HG03432 (cell line): ENCODE measurements at regions not wholly inside any gene's neighbourhood (a gene's known extent, or its start where the extent isn't known, plus 50 kb on each side); places are given as distances from the start of the nearest gene placed in this dataset.

Experiments
- ATAC-seq: cut with Tn5 transposase; IDR thresholded peaks from one replicate; pipeline ENCODE4 v1.9.1; 2021; ENCODE audit warnings: mild to moderate bottlenecking, moderate library complexity; ENCODE audit not compliant: unreplicated experiment

DNA sequence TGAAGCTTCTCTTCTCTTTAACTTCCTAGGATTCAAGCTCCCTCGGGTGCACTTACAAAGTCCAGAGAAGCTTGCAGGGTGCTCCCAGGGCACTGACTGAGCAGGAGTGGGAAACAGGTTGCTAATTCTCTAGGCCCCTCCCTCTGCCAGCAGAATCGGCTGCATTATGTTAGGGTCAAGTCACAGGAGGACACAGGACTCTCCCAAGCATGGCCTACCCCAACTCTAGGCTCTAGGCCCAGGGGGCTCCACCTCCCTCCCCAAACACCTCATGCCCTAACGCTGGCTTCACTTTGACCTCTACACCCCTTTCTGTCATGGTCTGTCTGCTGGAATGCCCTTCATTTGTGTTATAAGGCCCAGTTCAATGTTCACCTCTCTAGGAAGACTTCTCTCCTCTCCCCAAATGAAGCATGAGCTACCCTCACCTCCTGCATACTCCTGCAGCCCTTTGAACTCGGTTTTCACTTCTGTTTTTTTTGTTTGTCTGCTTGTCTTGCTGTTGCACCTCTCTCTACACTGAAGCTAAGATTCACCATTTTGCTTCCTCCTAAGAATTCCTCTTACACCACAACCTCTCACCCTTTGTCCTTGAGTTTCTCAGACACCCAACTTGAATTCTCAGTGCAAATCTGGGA is 521.8 kb upstream of the ID2 start:
- no peak for ATAC-seq

DNA sequence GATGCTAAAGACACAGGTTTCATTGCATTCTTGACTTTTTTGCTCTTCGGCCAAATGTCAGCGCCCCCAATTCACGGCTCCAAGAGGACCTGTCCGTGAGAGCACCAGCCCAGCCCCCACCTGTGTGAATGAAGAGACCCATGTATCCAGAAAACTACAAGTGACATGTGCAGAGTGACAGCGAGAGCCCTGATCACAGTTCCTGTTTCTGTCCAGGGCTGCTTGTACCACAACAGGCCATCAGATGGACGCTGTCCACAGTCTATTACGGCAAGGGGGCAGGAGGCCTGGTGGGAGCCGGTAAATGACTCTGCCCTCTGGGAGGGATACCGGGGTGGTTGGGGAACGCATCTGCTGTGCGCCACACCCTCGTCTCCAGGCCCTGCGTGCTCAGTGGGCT is 520.9 kb upstream of the ID2 start:
- ATAC-seq: no peak

DNA sequence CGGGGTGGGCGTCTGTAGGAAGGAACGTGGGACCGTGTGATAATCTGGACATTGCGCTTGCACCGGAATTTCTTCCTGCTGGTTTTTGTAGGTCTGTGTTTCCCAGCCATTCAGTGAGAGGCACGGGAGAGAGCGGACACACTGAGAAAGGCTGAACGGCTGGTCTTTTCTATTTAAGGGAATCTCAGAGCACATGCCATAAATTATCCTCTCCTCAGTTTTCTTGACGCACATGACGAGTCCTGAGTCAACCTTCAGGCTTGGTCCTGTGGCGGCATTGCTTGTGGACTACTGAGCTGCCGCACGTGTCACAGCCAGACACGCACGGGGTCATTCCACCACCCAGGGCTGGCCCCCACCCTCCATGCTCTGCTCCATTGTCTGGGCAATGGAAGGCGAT is 519.3 kb upstream of the ID2 start:
- no peak for ATAC-seq

DNA sequence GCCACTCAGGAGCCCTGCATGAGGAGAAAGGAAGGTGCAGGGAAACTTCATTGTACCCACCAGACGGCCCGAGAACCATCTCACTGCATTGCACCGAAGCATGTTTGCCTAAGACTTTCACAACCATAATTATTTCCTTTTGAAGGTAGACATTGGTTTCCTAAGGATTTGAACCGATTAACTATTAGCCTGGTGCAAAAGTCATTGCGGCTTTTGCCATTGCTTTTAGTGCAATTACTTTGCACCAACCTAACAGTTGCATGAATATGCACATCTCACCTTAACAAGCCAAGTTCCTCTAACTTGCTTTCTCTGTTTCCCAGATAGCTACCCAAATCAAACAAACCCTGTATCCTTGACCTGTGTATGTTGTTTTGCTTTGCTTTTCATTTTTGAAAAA is 516.3 kb upstream of the ID2 start:
- no peak for ATAC-seq

DNA sequence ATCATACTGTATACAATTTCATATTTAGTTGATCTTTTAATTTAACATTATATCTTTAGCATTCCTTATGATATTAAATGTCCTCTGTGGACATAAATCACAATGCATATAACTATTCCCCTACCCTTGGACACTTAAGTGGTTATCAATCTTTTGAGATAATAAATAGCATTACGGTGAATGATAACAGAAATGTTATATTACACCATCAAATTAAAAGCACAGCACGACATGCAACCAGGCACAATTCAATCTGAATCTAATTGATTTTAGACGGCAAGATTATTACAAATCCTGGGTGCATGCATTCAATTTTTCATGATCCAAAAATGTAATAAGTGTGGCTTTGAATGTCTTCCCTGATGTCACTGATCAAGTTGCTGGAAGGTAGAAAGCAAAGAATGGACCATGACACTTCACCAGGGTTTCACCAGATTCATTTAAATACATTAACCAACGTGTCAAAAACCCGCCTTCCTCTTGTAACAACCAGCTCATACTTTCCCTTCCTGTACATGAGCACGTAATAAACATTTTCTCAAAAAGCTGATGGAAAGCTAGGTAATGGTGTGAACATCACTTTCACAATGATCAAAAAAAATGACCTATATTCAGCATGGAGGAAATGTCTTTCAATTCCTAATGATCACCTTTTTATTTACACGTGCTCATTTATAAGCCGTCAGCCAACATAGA is 513.7 kb upstream of the ID2 start:
- ATAC-seq: no peak

DNA sequence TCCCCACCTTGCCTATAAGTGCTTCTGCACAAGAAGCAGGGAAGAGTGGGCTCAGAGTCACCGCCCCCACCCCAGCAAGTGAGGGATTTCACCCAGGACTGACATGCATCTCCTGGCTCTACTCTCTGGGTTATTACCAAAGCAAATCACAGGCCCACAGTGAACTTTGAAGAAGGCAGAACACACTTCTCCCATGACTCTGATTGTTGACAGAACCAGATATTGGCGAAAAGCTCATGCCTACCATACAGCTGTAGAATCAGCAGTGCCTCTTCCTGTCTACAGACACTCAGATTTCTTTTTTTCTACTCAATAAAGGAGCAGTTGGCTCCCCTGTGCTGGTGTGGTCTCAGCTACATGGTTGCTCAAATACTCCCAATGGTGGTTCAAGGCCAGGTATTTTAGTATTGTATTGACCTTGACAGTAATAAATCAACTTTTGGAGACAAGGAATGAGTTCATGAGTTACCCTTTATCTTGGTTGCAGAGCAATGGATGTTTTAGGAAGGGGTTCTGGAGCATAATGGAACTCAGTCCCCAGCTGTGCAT is 512.9 kb upstream of the ID2 start:
- ATAC-seq: no peak

DNA sequence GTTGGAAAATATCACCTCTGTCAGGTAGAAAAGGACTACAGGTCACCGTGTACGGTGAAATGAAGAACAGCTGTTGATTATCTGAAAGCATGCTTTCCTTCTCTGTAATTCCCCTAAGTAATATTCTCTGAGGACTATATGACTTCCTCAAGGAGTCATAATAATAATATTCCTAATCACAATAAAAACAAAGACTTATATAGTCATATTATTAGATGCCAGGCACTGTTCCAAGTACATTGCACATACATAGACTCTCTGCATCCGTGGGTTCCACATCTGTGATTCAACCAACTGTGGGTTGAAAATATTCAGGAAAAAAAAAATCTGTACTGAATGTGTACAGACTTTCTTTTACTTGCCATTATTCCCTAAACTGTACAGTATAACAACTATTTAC is 512.4 kb upstream of the ID2 start:
- ATAC-seq: no peak

DNA sequence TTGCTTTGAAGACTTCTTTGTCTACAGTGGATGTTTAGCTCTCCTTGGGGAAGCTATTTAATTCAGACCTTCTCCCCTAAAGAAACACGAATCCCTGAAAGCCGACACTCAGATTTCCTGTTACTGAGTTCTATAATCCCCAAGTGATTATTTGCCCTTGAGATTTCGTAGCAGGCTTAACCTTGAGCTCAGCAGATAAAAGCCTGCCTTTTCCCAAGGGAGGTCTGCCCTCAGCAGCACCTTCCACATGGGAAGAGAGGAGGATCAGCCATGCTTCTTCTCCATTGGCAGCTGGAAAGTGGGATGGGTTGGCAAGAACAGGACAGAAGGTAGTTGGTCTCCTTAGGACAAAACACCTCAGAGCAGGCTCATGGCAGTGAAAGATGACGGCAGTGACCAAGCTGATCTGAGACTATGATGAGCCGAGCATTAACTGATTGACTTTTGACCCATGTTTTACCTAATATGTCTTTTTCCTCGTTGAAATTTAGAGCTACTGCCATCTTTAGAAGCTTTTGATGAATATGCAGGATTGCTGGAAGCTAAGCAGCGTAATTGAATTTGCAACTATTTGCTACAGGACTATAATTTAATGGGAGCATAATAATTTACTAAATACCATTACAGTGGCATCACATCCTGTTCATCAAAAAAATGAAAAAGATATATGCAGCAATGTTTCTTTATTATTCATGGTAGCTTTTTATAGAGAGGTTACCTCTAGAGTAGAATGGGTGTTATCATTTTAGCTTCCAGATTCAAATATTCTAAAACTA is 511.1 kb upstream of the ID2 start:
- no peak for ATAC-seq

DNA sequence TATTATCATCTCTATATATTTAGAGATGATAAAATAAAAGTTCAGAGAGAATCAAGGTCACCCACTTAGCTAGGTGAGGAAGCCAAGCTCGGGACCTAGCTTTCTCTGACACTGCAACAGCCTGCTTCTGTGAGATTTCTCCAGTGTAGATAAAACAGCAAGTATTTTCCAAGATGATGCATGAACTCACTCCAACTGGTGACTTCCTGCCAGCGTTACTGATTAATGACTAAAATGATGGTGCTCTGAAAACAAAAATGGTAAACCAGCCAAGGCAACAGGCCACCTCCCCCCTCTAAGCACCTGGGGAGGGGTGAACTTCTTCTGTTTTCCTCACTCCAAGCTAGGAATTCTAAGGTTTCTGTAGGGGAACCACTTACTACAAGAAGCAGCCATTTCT is 510.2 kb upstream of the ID2 start:
- no peak for ATAC-seq

DNA sequence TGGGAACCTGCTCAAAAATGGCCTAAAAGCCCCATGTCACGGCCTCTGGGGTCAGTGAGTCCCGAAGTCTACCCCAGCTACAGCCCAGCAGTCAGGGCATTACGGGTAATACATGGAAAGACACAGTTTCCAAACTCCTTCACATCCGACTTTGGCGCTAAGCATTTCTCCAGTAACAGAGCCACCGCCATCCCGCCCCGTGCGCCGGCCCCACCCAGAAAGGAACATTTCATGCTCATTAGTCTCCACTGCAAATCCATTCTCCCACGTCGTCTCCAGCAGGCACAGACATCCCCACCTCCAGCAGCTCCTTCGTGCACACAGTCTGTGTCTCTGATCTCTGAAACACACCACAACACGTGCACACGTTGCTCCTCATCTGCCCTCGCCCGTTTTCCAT is 509.2 kb upstream of the ID2 start:
- ATAC-seq: no peak

DNA sequence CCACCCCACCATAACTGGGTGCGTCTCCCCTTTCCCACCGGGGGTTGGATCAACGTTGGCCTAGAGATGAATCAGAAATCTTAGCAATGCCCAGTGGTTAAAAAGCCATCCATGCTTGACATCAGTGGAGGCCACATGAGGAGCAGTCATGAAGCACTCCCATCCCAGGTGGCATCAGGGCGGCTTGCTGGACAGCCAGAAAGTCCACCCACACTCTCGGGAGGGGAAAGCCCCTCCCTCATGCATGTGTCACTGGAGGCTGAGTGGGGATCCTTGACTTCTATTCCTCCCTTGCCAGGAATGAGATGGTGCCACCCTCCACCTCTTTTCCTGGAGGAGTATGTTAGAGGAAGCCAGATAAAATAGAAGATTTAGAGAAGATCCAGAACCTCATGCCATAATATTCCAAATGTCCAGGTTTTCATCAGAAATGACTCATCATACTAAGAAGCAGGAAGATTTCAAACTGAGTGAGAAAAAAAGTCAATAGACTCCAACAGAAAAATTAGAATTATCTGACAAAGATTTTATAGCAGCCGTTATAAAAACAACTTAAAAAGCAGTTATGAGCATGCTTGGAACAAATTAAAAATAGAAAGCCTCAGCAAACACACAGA is 507.1 kb upstream of the ID2 start:
- ATAC-seq: no peak

DNA sequence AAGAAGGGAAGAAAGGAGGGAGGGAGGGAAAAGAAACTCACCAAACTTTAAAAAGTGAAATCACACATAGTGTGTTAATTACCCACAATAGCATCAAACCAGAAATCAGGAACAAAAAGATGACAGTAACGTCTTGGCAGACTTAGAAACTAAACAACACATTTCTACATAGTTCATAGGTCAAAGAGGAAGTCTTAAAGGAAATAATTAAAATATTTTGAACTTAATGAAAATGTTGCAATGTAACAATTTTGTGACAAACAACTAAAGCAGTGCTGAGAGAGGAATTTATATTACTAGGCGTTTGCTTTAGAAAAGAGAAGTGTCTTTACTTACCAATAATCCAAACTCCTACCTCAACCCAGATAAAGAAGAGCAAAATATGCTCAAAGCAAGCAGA is 505.0 kb upstream of the ID2 start:
- ATAC-seq: no peak

DNA sequence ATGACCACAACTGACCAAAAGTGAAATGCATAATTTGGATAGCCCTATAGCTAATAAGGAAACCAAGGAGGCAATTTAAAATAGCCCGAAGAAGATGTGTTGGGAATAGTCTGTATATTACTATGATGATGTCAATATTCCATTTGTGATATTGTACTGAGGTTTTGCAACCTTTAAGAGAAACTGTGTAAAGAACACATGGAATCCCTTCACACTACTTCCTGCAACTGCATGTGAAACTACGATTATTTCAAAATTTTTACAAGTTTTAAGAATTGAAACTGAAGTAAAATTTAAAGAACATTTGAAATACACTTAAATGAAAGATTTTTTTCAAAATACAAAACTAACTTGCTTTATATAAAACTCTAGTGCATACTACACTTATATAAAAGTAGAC is 504.3 kb upstream of the ID2 start:
- ATAC-seq: no peak

DNA sequence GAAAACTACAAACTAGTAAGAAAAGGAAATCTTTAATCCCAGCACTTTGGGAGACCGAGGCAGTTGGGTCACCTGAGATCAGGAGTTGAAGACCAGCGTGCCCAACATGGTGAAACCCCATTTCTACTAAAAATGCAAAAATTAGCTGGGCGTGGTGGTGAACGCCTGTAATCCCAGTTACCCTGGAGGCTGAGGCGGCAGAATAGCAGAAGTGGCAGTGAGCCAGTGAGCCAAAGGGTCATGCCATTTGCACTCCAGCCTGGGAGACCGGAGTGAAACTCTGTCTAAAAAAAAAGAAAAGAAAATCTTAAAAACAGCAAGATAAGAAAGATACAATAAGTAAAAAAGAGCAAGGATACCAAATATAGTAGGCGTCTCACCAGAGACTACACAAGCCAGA is 502.9 kb upstream of the ID2 start:
- no peak for ATAC-seq

DNA sequence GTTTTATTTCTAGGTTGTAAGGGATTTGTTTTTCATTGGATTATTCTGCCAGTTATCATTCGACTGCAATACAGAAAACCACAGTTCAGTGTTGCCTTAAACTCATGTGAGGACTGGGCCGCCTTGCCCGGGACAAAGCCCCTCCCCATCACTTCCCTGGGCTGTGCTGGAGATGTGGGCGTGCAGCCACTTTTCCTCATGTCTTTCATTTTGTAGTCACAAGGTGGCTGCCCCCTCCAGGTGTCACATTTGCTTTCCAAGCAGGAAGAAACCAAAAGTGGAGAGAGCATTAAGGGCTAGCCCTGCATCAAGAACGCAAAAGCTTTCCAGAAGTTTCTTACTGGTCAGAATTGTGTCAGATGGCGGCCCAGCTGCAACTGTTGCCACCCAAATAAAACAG is 492.5 kb upstream of the ID2 start:
- ATAC-seq: no peak

DNA sequence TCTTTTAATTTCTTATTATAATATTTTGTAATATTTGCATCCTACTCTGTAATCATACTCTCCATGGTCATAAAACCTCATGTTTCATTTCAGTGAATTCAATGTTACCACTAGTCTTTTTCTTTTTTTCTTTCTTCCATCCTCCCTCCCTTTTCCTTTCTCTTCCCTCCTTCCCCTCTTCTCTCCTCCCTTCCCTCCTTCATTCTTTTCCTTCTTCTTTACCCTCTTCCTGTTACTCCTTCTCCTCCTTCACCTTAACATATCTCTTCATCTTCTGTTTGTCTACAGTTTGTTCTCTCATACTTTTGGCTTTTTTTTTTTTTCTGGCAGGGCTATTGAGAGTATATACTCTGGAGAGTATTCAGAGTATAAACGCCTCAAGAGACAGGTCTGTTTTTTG is 491.6 kb upstream of the ID2 start:
- no peak for ATAC-seq

DNA sequence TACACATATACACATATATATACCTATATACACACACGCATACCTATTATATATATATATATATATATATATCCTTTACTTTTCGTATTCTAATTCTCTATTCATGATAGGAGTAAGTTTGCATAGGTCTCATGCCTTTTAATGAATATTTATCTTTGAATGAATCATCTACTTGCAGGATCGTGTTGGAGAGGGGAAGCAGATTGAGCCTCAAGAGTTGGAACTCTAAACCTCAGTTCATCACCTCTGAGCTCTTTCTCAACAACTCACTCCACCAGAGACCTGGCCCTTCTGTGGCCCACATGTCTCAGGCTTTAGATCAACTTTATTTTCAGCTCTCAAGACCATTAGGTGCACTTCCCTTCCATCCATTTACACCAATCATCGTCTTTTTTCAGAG is 490.4 kb upstream of the ID2 start:
- no peak for ATAC-seq

DNA sequence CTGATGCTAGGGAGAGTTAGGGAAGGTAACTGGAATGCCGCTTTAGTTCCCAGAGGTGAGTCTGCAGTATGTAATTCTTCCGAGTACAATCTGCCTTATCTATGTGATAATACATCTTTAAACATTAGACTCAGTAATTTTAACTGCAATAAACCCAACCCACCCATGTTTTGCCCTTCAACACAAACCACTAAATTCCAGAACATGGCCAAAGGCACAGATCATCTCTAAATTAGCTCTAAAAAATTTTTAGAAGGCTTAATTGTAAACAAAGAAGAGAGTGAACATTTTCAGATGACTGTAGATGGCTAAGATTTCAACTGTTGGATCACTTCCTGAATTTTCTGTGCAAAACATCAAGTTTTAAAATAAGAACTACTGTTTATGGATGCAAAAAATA is 488.7 kb upstream of the ID2 start:
- no peak for ATAC-seq

DNA sequence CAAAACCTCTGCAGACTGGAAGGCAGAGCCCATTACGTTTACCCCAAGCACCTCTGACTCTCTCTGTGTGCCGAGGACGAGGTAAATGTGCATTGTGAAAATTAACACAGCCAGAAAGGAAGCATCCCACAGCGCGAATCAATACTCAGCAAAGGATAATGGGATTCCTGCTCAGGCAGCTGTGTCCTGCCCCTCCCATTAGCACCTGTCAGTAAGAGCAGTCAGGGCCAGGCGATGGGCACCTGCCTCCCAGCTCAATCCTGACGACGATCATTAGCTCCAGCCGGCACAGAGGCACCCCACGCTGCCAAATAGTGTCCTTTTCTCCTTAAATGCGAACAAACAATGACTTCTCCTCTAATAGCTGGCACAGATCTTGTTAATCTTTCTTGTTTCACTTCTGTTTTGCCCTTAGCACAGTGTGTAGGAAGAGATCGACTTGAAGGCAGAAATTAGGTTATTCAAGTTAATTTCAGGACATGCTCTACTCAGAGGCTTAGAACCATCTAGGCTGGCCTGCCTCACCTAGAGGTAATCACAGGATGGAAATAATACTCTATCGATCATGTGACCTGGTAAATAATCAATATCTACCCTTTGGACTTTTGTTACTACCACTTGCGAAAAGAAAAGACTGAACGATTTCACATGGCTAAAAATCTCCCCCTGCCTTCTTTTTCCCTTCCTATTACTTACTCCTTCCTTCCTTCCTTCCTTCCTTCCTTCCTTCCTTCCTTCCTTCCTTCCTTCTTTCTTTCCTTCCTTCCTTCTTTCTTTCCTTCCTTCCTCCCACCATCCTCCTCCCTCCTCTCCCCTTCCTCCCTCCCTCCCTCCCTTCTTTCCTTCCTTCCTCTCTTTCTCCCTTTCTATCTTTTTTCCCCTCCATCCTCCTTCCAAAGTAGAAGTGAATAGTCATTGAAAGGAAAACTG is 487.9 kb upstream of the ID2 start:
- no peak for ATAC-seq

DNA sequence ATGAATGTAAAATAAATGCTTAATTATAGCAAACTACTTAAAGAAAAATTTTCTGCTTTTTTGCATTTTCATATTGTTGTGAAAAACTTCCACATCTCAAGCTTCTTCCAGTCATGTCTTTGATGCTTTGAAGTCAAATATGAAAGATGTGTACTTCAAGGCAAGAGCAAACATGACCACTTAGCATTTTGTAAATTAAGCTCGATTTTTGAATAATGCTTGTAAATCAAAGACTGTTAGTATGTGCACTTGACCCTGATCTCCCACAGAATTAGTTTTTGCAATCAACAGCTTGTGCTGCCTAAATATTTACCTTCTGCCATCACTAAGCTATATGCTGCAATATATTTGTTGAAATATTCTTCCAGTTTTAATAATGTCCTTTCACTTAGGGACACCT is 486.1 kb upstream of the ID2 start:
- no peak for ATAC-seq

DNA sequence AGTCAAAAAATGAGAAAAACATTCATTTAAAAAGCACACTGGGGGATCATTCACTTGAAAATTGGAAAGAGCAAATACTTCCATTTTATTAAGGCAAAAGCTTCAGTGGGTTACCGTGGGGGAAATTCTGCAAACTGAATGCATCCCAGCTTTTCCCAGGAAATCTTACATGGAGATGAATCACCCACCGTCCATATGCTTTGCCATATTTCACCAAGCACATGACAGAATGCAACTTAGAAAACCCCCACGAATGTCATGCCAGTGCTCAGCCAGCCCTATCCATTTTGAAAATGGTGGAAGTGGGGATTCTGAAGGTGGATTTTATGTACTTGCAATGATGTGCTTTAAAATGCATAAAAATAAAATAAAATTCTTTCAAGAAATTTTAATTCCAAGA is 485.5 kb upstream of the ID2 start:
- no peak for ATAC-seq
